ENCODE measurements at regions not wholly inside any gene's neighbourhood (a gene's known extent, or its start where the extent isn't known, plus 50 kb on each side); places are given as distances from the start of the nearest gene placed in this dataset.
"Not testable (repeated sequence)": the region's sequence is repeated elsewhere in the genome, so short reads cannot be mapped to it uniquely, and the experiment has no call there.

- no peak for DNase-seq (ENCODE audit: low read depth, low spot score)
- CTCF ChIA-PET: interaction anchor here (0.9 kb wide), 1 partner anchor 33 kb away, joined by 3 read pairs; no protein-coding TSS in a partner anchor
- no peak overlapping the region for H3K4me3 ChIP-seq (ENCODE audit: low read depth, low read length)
- POLR2A ChIA-PET: no interaction called here
- TF ChIP-seq CTCF (IDR thresholded peaks at IDR 0.05; ENCODE audit: insufficient read depth, low read length, missing control alignments): no peak
Observed at GRCh38 chr4:52408032-52408431, 251.1 kb downstream of the USP46 start.

- H3K4me3 ChIP-seq (ENCODE audit: low read depth, low read length): no peak overlapping the region
- no peak for TF ChIP-seq CTCF (IDR thresholded peaks at IDR 0.05; ENCODE audit: insufficient read depth, low read length, missing control alignments)
- no peak for DNase-seq (ENCODE audit: low read depth, low spot score)
- ChIA-PET POLR2A (no interaction called here), CTCF (interaction anchor here (0.9 kb wide), 1 partner anchor 33 kb away, joined by 3 read pairs; no protein-coding TSS in a partner anchor)
Observed at GRCh38 chr4:52408471-52408870, 250.6 kb downstream of the USP46 start.

GRCh38 chr4:52409766-52410165 is 249.3 kb downstream of the USP46 start:
- POLR2A ChIA-PET; CTCF ChIA-PET; DNase-seq (ENCODE audit: low read depth, low spot score); H3K4me3 ChIP-seq (ENCODE audit: low read depth, low read length): not testable (repeated sequence)

GRCh38 chr4:52410971-52411370 is 248.1 kb downstream of the USP46 start:
- no peak for DNase-seq (ENCODE audit: low read depth, low spot score)
- ChIA-PET CTCF (no interaction called here), POLR2A (no interaction called here)
- no peak overlapping the region for H3K4me3 ChIP-seq (ENCODE audit: low read depth, low read length)
- no peak for TF ChIP-seq CTCF (IDR thresholded peaks at IDR 0.05; ENCODE audit: insufficient read depth, low read length, missing control alignments)

GRCh38 chr4:52420330-52420729 is 238.8 kb downstream of the USP46 start:
- ChIA-PET CTCF (no interaction called here), POLR2A (no interaction called here)
- no peak overlapping the region for H3K4me3 ChIP-seq (ENCODE audit: low read depth, low read length)
- TF ChIP-seq CTCF (IDR thresholded peaks at IDR 0.05; ENCODE audit: insufficient read depth, low read length, missing control alignments): no peak
- DNase-seq (ENCODE audit: low read depth, low spot score): no peak

GRCh38 chr4:52421811-52422213 is 237.3 kb downstream of the USP46 start:
- no peak for DNase-seq (ENCODE audit: low read depth, low spot score)
- TF ChIP-seq CTCF (IDR thresholded peaks at IDR 0.05; ENCODE audit: insufficient read depth, low read length, missing control alignments): no peak
- no peak overlapping the region for H3K4me3 ChIP-seq (ENCODE audit: low read depth, low read length)
- ChIA-PET CTCF (interaction anchor here (0.8 kb wide), 1 partner anchor 46 kb away, joined by 3 read pairs; no protein-coding TSS in a partner anchor), POLR2A (no interaction called here)

- CTCF ChIA-PET: no interaction called here
- DNase-seq (ENCODE audit: low read depth, low spot score): no peak
- POLR2A ChIA-PET: no interaction called here
- H3K4me3 ChIP-seq (ENCODE audit: low read depth, low read length): no peak overlapping the region
- TF ChIP-seq CTCF (IDR thresholded peaks at IDR 0.05; ENCODE audit: insufficient read depth, low read length, missing control alignments): no peak
Observed at GRCh38 chr4:52423967-52424366, 235.1 kb downstream of the USP46 start.
